Psoas muscle (tissue), 7 donors: ENCODE measurements at regions not wholly inside any gene's neighbourhood (a gene's known extent, or its start where the extent isn't known, plus 50 kb on each side); places are given as distances from the start of the nearest gene placed in this dataset.

Source experiments
- ATAC-seq, 4 donors: fragments of 200-7000 bp; cut with Tn5 transposase; one replicate each; pipeline ENCODE4 v1.9.1; 2020; ENCODE audit warnings: moderate library complexity in 3 of 4, mild to moderate bottlenecking in 2 of 4
- DNase-seq, 2 donors: peaks; one replicate each; pipeline ENCODE4 v3.0.0-alpha.2; 2020
- H3K27ac ChIP-seq: fragments of 200-600 bp; one replicate; pipeline ENCODE4 v1.8.0; 2022
- H3K27me3 ChIP-seq, 3 donors: fragments of 200-600 bp in 1 of 3; one replicate each; pipeline versions ENCODE4 v1.6.1 to v1.8.0; 2013 to 2022; ENCODE audit warnings: low read length in 2 of 3, mild to moderate bottlenecking in 2 of 3, moderate library complexity in 1 of 3; ENCODE audit not compliant: insufficient read depth in 3 of 3
- H3K36me3 ChIP-seq, 2 donors: fragments of 200-600 bp in 1 of 2; one replicate each; pipeline versions ENCODE4 v1.6.1 to v1.8.0; 2013 to 2022; ENCODE audit warnings: low read depth in 1 of 2, mild to moderate bottlenecking in 1 of 2, moderate library complexity in 1 of 2; ENCODE audit not compliant: insufficient read depth in 1 of 2
- H3K4me1 ChIP-seq: fragments of 200-600 bp; one replicate; pipeline ENCODE4 v1.8.0; 2022
- H3K4me3 ChIP-seq: fragments of 200-600 bp; one replicate; pipeline ENCODE4 v1.8.0; 2022; ENCODE audit warnings: mild to moderate bottlenecking
- H3K9me3 ChIP-seq: fragments of 200-600 bp; one replicate; pipeline ENCODE4 v1.8.0; 2022
- WGBS, 3 donors: extraction: QIAGEN DNeasy Blood & Tissue Kit; methylation state at CpG; one replicate each; pipeline versions ENCODE4 v1.1.6 to v1.1.7; 2013; 5-methylcytosine and 5-hydroxymethylcytosine counted together
- intact Hi-C, 2 donors: fragments of 100-400 bp; cut with DNase I; formaldehyde crosslinking; loops; one replicate each; pipeline versions ENCODE4 v1.11.0 to v1.14.2; 2022
- TF ChIP-seq, protein P1 (sequence below): fragments of 200-600 bp; IDR thresholded peaks from one replicate; pipeline ENCODE4 v1.8.0; 2022; ENCODE audit warnings: antibody characterized with exemption
- donor health status: healthy with polysubstance abuse.
- donor health status: DM: no; HTN: no; CAD: no; lungs with moderate emphysema.
- donor health status: Bipolar disorder and iron deficiency.
- donor health status: healthy.
- donor health status: DM: yes; HTN: yes; CAD: no.
- donor health status: DM: no; HTN: no; CAD: no.
- donor health status: DM: yes; HTN: yes; CAD: no.

DNA sequence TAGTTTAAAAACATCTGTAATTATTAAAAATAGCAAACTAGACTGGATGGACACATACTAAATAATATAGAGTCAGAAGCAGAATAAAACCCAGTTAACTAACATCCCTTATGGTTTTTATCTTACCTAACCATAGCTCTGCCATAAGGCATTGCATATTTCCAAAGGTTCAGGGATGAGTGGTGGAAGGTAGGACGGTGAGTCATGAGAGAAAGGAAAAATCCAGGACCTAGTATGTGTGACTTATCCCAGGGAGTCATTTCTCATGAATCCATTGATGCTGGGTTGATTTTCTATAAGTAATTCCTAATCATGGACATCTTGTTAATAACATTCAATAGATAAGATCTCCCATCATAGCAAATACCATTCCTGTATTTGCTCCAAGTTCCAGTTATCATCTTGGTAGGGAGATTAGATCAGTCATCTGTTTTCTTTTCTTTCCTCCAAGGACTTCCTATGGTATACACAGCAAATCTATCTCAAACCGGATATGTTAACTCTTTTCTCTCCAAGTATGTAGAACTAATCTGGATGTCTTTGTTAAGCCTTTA, 490.7 kb upstream of the B3GALT2 start:
- Histone ChIP-seq H3K9me3 (no peaks in the 10 kb centered on the region), H3K36me3 (no peaks in the 10 kb centered on the region), H3K27ac (no peak overlapping the region), H3K4me1 (no peaks in the 10 kb centered on the region), H3K4me3 (no peak overlapping the region), H3K27me3 (no peaks in the 10 kb centered on the region)
- ATAC-seq: no peak
- TF ChIP-seq, protein P1, sequence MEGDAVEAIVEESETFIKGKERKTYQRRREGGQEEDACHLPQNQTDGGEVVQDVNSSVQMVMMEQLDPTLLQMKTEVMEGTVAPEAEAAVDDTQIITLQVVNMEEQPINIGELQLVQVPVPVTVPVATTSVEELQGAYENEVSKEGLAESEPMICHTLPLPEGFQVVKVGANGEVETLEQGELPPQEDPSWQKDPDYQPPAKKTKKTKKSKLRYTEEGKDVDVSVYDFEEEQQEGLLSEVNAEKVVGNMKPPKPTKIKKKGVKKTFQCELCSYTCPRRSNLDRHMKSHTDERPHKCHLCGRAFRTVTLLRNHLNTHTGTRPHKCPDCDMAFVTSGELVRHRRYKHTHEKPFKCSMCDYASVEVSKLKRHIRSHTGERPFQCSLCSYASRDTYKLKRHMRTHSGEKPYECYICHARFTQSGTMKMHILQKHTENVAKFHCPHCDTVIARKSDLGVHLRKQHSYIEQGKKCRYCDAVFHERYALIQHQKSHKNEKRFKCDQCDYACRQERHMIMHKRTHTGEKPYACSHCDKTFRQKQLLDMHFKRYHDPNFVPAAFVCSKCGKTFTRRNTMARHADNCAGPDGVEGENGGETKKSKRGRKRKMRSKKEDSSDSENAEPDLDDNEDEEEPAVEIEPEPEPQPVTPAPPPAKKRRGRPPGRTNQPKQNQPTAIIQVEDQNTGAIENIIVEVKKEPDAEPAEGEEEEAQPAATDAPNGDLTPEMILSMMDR: no peak
- intact Hi-C loops: no loop called here
- no peak for DNase-seq
- WGBS, 3 donors: 51 to 80% (median 53%) methylated on average over 2 of the region's 2 CpGs

GRCh38 chr1:193674292-193674944, 488.0 kb upstream of the B3GALT2 start:
- Histone ChIP-seq H3K36me3 (no peaks in the 10 kb centered on the region), H3K4me1 (no peaks in the 10 kb centered on the region), H3K27me3 (no peaks in the 10 kb centered on the region), H3K4me3 (no peak overlapping the region), H3K27ac (no peak overlapping the region), H3K9me3 (no peaks in the 10 kb centered on the region)
- ATAC-seq (no peak), DNase-seq (no peak)
- intact Hi-C loops: no loop called here
- TF ChIP-seq, protein P1: no peak
- WGBS, 3 donors: 71 to 75% (median 72%) methylated on average over 7 of the region's 7 CpGs

DNA sequence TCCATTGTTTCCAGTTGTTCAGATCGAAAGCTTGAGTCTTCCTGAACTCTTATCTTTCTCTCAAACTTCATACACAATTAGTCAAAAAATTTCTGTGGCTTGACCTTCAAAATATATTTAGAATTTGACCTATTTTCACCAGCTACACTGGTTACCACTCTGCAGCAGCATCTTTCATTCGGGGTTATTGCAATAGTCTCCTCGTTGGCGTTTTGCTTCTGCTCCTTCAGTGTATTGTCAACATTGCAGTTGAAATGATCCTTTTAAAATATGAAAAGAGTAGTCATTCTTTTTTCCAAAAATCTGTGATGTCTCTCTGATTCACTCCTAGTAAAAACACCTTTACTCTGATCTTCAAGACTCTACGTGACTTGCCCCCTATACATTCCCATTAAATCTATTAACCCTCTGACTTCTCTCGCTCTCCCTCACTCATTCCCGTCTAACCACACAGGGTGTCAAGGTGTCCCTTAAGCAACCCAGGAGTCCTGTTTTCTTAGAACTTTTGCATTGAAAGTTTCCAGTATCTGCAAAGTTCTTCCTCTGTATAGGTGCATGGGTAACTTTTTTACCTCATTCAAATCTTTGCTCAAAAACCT, 480.2 kb upstream of the B3GALT2 start:
- ATAC-seq (no peak), DNase-seq (no peak)
- H3K9me3 ChIP-seq: no peaks in the 10 kb centered on the region
- no peaks in the 10 kb centered on the region for H3K4me1 ChIP-seq
- TF ChIP-seq, protein P1: no peak
- intact Hi-C loops: no loop called here
- WGBS, 3 donors: 88 to 89% (median 88%) methylated on average over 7 of the region's 7 CpGs
- H3K27me3 ChIP-seq: no peaks in the 10 kb centered on the region
- no peak overlapping the region for H3K27ac ChIP-seq
- H3K4me3 ChIP-seq: no peak overlapping the region
- no peaks in the 10 kb centered on the region for H3K36me3 ChIP-seq

DNA sequence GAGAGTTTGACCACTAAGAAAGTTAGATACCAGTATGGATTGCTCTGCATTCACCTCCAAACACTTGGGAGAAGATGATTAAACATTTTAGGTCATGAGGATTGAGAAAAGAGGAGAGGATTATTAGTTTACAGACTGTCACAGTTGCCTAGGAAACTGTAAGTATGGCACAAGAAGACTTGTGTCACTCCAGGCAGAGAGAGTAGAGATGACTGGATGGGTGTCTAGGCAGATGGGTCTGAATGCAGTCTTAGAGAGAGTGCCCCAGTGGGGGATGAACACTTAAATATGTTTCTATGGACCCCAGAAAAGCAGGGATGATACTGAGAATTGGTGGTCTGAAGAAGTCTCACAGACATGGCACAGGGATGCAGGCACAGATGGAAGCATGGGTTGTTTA, 477.6 kb upstream of the B3GALT2 start:
- no peak overlapping the region for H3K27ac ChIP-seq
- ATAC-seq: no peak
- intact Hi-C loops: no loop called here
- no peaks in the 10 kb centered on the region for H3K36me3 ChIP-seq
- TF ChIP-seq, protein P1: no peak
- no peaks in the 10 kb centered on the region for H3K9me3 ChIP-seq
- no peak overlapping the region for H3K4me3 ChIP-seq
- no peak for DNase-seq
- no peaks in the 10 kb centered on the region for H3K4me1 ChIP-seq
- H3K27me3 ChIP-seq: no peaks in the 10 kb centered on the region

DNA sequence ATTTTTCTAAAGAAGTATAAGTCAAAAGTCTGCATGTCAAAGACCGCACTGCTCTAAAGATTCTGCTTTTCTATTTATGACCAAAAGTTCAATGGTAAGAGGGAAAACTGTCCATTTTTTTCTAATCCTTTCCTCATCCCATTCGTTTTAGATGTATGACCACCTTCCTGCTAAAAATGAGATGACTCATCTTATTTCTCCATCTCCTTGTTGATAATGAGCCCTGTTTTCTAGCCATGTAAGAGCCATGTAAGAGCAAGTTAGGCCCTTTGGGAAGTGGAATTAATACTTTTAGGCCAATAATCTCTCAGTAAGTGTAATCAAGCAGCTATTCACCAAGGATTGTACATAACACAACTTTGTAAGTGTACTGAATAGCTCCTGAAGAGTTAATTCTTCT, 475.6 kb upstream of the B3GALT2 start:
- no peak overlapping the region for H3K4me3 ChIP-seq
- 77 to 81% (median 77%) methylated on average over 2 of the region's 2 CpGs for WGBS, 3 donors

More for the DNA sequence above, 475.6 kb upstream of the B3GALT2 start:
- ATAC-seq (no peak), DNase-seq (no peak)
- Histone ChIP-seq H3K27me3 (no peaks in the 10 kb centered on the region), H3K4me1 (no peaks in the 10 kb centered on the region), H3K27ac (no peak overlapping the region), H3K9me3 (no peaks in the 10 kb centered on the region), H3K36me3 (no peaks in the 10 kb centered on the region)
- TF ChIP-seq, protein P1: no peak
- intact Hi-C loops: no loop called here
